ENCODE measurements at regions not wholly inside any gene's neighbourhood (a gene's known extent, or its start where the extent isn't known, plus 50 kb on each side); places are given as distances from the start of the nearest gene placed in this dataset.

GRCh38 chr16:52318302-52319009, 228.5 kb downstream of the TOX3 start:
- Histone ChIP-seq H3K27ac (ENCODE audit: low read depth in 1 of 2, low read length in 1 of 2) (no peak overlapping the region), H3K4me1 (ENCODE audit: control insufficient read depth in 5 of 5, insufficient read depth in 5 of 5, low read length in 5 of 5) (peaks cover 0 to 5% (median 0%) of the 10 kb centered on the region in 5 donors), H3K9ac (ENCODE audit: insufficient read depth in 1 of 2, low read length in 2 of 2) (no peak overlapping the region), H3K4me3 (no peak overlapping the region), H3K36me3 (ENCODE audit: control insufficient read depth in 4 of 4, insufficient read depth in 4 of 4, low read length in 4 of 4) (no peaks in the 10 kb centered on the region), H3K27me3 (ENCODE audit: control insufficient read depth in 3 of 3, insufficient read depth in 3 of 3, low read length in 2 of 3) (no peaks in the 10 kb centered on the region), H3K9me3 (ENCODE audit: control insufficient read depth in 4 of 4, insufficient read depth in 3 of 4, low read length in 3 of 4) (no peaks in the 10 kb centered on the region)
- DNase-seq, result no peak
- 80 to 83% methylated on average over 2 of the region's 2 CpGs for WGBS, 2 donors
- TF ChIP-seq, protein P1, sequence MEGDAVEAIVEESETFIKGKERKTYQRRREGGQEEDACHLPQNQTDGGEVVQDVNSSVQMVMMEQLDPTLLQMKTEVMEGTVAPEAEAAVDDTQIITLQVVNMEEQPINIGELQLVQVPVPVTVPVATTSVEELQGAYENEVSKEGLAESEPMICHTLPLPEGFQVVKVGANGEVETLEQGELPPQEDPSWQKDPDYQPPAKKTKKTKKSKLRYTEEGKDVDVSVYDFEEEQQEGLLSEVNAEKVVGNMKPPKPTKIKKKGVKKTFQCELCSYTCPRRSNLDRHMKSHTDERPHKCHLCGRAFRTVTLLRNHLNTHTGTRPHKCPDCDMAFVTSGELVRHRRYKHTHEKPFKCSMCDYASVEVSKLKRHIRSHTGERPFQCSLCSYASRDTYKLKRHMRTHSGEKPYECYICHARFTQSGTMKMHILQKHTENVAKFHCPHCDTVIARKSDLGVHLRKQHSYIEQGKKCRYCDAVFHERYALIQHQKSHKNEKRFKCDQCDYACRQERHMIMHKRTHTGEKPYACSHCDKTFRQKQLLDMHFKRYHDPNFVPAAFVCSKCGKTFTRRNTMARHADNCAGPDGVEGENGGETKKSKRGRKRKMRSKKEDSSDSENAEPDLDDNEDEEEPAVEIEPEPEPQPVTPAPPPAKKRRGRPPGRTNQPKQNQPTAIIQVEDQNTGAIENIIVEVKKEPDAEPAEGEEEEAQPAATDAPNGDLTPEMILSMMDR (IDR thresholded peaks at IDR 0.05; ENCODE audit: control extremely low read depth, extremely low read depth), result no peak
- ATAC-seq (ENCODE audit: insufficient read depth, low FRiP score), result no peak

GRCh38 chr16:52316241-52316640, 230.7 kb downstream of the TOX3 start:
- 79 to 87% methylated on average over 1 of the region's 1 CpG for WGBS, 2 donors
- TF ChIP-seq, protein P1 (IDR thresholded peaks at IDR 0.05; ENCODE audit: control extremely low read depth, extremely low read depth), result no peak
- Histone ChIP-seq H3K9ac (ENCODE audit: insufficient read depth in 1 of 2, low read length in 2 of 2) (no peak overlapping the region), H3K9me3 (ENCODE audit: control insufficient read depth in 4 of 4, insufficient read depth in 3 of 4, low read length in 3 of 4) (no peaks in the 10 kb centered on the region), H3K27ac (ENCODE audit: low read depth in 1 of 2, low read length in 1 of 2) (no peak overlapping the region), H3K4me1 (ENCODE audit: control insufficient read depth in 5 of 5, insufficient read depth in 5 of 5, low read length in 5 of 5) (peaks cover 0 to 5% (median 0%) of the 10 kb centered on the region in 5 donors), H3K4me3 (no peak overlapping the region), H3K27me3 (ENCODE audit: control insufficient read depth in 3 of 3, insufficient read depth in 3 of 3, low read length in 2 of 3) (no peaks in the 10 kb centered on the region), H3K36me3 (ENCODE audit: control insufficient read depth in 4 of 4, insufficient read depth in 4 of 4, low read length in 4 of 4) (no peaks in the 10 kb centered on the region)
- ATAC-seq (ENCODE audit: insufficient read depth, low FRiP score) (no peak), DNase-seq (no peak)

GRCh38 chr16:52312716-52313115, 234.2 kb downstream of the TOX3 start:
- 85 to 92% methylated on average over 1 of the region's 1 CpG for WGBS, 2 donors
- DNase-seq (peak in 2 of 3 donors; percentile 53 to 75), ATAC-seq (ENCODE audit: insufficient read depth, low FRiP score) (no peak)
- Histone ChIP-seq H3K36me3 (ENCODE audit: control insufficient read depth in 4 of 4, insufficient read depth in 4 of 4, low read length in 4 of 4) (no peaks in the 10 kb centered on the region), H3K4me1 (ENCODE audit: control insufficient read depth in 5 of 5, insufficient read depth in 5 of 5, low read length in 5 of 5) (peaks cover 0 to 14% (median 0%) of the 10 kb centered on the region in 5 donors), H3K4me3 (no peak overlapping the region), H3K27ac (ENCODE audit: low read depth in 1 of 2, low read length in 1 of 2) (no peak overlapping the region), H3K9me3 (ENCODE audit: control insufficient read depth in 4 of 4, insufficient read depth in 3 of 4, low read length in 3 of 4) (no peaks in the 10 kb centered on the region), H3K9ac (ENCODE audit: insufficient read depth in 1 of 2, low read length in 2 of 2) (no peak overlapping the region), H3K27me3 (ENCODE audit: control insufficient read depth in 3 of 3, insufficient read depth in 3 of 3, low read length in 2 of 3) (no peaks in the 10 kb centered on the region)
- TF ChIP-seq, protein P1 (IDR thresholded peaks at IDR 0.05; ENCODE audit: control extremely low read depth, extremely low read depth), result no peak

Data from lung (tissue), 11 donors.